GM19372 (cell line): ENCODE measurements at regions not wholly inside any gene's neighbourhood (a gene's known extent, or its start where the extent isn't known, plus 50 kb on each side); places are given as distances from the start of the nearest gene placed in this dataset.

Source experiments
- ATAC-seq: cut with Tn5 transposase; IDR thresholded peaks from one replicate; pipeline ENCODE4 v1.9.1; 2021; ENCODE audit warnings: mild to moderate bottlenecking, low read depth, moderate library complexity; ENCODE audit not compliant: unreplicated experiment

DNA sequence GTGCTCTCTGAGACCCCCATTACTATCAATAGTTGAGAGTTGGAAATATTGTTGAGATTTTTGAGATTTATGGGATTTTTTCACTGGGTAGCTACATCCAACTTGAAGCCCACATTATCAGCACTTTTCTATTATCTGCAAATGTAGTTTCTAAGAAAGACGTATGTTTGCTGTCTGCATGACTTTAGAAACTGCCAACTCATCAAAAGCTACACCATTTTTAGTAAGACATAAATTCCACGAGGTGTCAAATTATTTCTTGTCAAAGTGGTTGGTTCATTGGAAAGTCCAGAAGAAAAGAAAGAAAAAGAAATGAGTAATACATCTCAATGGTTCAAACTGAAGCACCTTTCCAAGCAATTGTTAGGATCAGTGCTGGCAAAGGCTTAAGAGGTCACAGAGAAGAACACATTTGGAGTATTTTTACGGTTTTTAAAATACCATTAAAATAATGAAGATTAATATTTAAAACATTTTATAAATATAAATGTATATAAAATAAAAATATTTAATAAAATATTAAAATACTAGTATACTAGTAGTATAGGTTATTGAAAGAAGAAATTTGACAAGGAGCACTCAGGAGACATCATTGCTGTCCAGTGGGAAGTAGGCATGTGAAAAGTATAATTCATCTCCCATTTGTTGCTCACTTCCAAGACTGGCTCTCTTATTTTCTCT lies 463.5 kb downstream of the TAFA4 start:
- no peak for ATAC-seq

DNA sequence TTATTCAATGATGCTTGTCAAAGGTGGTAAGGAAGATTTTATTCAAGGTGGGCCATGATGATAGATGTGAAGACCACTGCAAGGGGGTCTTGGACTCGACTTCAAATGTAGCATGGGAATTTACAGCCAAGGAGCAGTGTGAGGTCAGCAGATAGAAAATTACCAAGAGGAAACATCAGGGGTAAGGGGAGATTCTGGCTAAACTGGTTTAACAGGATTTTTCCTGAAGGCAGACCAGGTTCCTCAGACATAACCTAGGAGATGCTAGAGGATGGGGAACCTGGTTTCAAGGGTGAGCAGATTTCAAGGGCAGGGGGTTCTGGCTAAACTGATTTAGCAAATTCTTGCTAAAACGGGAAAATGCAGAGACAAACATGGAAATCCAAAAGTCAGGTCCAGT lies 464.9 kb downstream of the TAFA4 start:
- no peak for ATAC-seq

DNA sequence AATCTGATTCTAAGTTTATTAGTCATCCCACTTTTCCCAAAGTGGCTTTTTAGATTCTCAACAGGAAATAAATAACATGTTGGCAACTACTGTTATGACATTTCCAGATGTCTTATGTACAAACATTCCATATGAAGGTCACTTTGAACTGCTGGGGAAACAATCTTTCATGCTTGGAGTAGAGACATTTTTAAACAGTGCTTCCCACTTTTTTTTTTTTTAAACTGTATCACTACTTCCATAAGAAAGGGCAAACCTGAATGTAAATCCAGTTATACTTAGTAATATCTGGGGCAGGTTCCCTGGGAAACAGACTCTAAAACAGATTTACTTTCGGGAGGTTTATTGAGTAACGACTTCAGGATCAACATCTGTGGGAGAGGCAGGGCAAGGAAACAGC lies 473.8 kb downstream of the TAFA4 start:
- no peak for ATAC-seq

DNA sequence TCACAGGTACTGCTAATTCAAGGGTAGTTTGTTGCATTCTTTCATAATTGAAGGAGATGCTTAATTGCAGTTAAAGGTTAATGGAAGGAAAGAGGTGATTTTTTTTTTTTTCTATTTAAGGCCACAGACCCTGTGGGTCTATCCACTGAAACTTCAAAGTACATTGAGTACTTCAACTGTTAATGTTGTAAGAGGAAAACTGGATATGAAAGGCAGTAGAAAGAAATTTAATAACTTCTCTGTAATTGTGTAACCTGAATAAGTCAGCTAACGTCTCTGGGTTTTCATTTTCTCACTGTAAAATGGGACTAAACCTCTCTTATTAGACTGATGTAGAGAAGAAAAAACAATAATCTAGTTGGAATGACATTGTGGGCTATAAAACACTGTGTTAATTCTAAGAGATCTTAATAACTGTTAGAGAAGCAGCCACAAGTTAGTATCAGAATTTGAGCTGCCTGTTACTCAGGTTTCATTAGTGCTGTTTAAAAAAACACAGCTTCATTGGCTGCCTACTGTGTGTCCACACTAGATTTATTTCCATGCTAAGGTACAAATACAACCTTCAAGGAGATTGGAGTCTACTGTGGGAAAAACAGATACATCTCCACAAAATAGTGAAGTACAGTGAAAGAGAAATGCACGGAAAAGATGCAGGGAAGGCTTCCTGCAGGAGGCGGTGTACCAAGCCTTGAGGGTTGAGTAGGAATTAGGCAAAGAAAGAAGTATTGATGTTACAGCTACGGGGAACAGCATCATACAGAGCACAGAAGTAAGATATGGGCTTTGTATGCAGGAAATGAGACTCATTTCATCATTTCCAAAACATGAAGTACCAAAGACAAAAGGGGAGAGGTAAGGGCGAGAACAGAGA lies 483.6 kb downstream of the TAFA4 start:
- no peak for ATAC-seq

DNA sequence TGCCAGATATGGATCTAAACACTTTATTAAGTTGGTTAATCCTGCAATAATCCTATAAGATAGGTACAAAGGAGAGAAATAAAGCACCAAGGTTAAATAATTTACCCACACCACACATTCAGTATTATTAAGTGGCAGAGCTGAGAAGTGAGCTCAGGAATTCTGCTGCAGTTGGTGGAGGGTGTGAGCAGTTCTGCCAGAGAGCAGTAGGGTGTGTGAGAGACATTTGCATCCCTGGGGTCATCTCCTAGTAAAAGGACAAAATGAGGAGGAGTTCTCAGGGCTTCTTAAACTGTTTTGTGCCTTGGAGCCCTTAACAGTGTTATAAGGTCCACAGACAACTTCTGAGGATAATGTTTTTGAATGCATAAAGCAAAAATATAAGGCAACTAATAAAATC lies 484.5 kb downstream of the TAFA4 start:
- ATAC-seq: no peak

DNA sequence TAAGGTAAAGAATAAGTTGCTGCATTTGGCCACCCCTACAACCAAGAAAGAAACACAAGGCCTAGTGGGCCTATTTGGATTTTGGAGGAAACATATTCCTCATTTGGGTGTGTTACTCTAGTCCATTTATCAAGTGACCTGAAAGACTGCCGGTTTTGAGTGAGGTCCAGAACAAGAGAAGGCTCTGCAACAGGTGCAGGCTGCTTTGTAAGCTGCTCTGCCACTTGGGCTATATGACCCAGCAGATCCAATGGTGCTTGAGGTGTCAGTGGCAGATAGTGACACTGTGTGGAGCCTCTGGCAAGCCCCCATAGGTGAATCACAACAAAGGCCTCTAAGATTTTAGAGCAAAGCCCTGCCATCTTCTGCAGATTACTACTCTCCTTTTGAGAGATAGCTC lies 491.3 kb downstream of the TAFA4 start:
- ATAC-seq: no peak

DNA sequence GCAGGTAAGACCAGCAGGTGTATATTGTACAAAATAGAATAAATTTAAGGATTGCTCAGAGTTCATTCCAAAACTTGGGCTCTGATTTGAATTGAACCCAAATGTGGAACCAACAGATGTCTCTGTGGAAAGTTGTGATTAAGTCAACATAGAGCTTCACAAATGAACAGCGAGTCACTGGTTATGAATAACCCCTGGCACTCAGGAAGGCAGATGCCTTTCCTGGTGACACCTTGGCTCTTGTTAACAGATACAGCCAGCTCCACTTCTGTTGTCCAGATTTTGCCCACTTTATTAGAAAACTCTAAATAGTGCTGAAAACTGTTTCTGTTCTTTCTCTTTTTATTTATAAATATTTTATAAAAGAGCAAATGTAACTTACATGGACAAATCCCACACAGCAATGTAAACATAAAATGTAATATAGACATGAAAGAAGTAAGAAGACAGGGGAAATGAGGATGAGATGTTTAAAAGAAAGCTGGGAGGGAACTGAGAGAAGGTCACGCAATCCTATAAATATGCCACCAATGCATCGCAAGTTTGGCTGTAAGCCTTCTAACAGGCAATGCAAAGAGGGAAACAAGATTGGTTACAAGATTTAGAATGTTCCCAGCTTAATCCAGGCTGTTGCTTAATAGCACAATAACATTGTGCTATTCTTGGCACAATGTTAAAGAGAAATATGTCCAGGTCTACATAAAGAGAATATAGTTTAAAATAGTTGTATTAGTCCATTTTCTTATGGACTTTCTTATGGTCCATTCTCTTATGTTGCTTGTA lies 495.5 kb downstream of the TAFA4 start:
- ATAC-seq: no peak

DNA sequence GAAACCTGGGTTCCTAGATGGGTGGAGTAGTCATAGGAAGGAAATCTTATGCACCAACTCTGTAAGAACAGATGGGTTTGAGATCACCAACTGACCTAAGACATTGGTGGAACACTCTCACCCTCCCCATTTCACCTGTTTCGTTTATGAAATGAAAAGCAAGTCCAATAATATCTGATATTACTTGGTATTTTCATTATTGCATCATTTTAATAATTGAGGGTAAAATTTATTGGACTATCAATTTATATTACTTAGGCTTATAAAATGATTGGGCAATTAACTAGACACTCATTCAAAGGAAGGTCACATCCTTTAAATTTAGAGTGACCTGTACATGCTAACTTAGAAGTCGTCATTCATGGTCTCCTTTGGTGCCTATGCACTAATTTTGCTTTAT lies 503.9 kb downstream of the TAFA4 start:
- ATAC-seq: no peak

DNA sequence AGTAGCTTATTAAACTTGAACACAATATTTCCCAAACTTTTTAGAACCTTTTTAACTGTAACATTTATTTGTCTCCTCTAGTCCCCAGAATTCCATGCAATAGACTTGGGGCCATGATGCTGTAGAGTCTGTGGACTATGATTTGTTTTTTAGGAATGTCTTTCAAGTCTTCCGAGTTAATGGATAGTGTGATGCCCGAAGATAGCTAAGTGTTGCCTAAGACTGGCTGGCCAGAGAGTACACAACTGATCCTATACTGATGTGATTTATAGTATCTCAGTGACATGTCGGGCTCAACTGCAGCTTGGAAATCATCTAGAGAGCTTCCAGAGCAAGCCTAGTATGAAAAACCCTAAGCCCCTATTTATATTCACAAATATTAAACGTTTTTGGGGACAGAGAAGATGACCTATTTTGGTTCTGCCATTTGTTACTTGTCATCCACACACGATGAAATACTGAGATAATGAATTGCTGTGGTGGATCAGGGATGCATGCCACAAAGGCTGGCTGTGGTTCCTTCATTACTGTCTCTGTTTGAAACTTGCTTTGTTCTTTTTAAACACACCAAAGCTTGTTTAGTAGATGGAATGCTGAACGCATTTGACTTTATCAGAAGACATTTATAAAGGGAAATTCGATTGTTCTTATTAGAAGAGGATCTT lies 507.4 kb downstream of the TAFA4 start:
- no peak for ATAC-seq

DNA sequence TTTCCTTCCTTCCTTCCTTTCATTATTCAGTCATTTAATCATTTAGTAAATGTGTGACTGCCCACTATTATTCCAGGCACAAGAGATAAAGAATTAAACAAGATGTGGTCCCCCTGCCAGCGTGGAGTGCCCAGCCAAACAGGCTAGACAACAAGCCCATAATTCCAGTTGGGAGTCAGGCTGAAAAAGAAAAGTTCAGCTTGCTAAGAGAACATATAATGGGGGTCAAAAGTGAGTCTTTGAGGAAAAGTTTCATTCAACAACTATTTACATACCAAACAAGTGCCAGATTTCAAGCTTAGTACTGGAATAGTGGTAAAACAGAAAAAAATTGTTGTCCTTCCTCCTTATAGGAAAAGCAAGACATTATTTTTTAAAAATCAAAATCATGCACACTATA lies 523.7 kb downstream of the TAFA4 start:
- no peak for ATAC-seq

DNA sequence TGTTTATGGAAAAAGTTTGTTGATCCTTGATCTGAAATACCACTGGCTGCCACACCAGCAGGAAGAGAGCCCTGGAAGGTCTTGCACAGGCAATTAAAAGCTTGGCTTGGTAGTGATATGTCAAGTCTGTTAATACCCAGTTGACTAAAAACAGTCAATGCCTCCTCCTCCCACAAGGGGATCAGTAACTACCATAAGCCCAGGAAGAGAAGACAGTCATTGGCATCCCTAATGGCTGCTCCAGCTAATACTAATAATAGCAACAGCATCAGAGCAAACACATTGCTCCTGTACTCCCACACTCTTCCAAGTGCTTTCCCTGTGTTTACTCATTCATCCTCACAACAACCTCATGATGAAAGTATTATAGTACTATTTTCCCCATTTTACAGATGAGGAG lies 528.6 kb downstream of the TAFA4 start:
- no peak for ATAC-seq

DNA sequence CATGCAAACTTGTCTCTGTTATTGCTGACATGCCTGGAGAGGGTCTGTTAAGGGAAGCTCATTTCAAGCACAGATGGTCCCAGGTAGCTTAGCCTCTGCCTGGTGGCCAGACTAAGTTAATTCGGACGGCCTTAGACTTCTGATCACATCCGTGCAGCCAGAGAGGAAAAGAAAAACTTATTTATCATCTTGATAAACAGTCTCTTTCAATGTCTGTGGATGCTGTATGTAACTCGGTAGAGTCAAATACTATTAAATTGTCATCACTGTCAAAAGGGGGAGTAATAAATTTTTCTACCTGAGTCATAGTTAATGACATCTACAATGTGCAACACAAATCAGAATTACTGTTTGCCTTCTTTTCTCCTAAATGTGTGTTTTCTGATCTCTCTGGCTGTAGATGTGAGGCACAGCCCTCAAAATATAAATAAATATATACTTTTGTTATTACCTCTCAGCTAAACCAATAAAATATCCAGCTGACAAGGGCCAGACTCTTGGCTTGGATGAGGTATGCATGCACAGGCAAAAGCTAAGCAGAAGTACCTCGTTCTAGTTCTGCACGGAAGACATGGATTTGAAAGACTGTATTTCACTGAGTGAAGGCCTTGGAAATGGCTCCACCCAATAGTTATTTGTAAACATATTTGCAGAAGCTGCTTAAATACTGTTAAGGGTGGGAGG lies 530.0 kb downstream of the TAFA4 start:
- ATAC-seq: no peak

DNA sequence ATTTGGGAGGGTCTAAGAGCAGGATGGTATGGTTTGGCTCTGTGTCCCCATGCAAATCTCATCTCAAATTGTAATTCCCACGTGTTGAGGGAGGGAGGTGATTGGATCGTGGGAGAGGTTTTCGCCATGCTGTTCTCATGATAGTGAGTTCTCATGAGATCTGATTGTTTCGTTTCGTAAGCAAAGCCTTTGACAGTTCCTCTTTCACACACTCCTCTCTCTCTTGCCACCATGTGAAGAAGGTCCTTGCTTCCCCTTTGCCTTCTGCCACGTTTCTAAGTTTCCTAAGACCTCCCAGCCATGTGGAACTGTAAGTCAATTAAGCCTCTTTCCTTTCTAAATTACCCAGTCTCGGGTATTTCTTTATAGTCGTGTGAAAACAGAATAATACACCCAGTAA lies 553.7 kb downstream of the TAFA4 start:
- ATAC-seq: no peak

DNA sequence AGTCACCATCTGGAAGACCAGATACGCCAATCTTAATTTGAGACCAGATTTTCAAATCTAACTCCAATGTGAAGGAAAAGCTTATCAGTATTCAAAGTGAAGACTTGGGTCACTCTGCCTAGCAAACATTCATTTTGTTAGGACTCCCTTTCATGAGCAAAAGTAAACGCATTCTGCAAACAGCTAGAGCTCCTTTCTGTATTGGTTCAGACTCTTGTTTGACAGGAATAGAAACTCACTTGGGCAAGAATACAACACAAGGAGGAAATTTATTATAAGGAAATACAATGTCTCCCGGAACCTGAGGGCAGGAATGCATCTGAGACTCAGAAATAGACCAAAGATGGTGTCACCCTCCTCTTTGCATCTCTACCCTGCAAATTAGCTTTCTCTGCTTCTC lies 558.6 kb downstream of the TAFA4 start:
- ATAC-seq: no peak

DNA sequence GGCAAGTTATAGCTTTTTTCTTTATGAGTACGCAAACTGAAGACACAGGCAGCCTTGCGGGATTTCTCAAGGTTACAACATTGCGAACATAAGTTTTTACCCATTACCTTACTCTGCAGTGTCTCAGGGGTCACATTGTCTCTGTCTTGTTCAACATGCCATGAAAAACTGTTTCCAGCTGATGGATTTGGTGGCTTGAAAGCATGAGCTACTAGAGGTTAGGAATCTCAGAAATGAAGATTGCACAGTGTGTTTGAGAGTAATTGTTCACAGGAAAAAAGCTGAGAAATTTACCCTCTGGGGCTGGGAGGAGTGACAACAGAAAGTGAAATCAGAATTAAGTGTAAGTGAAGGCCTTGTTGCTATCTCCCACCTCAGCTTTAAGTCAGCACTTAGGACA lies 568.6 kb downstream of the TAFA4 start:
- no peak for ATAC-seq

DNA sequence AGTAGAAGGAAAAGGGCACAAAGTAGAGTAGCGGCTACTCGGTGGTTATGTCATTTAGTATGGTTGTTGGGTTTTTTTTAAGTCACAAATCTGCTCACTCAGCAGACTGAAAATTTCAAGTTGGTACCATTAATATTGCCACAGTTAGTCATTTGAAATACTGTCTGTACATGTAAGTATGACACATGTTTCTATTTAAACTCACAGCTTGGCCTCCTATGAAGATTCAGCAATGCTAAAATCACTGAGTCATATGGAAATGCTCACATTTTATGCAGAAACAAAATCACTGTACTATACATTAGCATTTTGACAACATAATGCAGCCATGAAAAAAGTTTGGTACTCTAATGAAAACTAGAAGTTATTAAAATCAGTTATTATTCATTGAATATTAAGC lies 571.9 kb downstream of the TAFA4 start:
- ATAC-seq: no peak

DNA sequence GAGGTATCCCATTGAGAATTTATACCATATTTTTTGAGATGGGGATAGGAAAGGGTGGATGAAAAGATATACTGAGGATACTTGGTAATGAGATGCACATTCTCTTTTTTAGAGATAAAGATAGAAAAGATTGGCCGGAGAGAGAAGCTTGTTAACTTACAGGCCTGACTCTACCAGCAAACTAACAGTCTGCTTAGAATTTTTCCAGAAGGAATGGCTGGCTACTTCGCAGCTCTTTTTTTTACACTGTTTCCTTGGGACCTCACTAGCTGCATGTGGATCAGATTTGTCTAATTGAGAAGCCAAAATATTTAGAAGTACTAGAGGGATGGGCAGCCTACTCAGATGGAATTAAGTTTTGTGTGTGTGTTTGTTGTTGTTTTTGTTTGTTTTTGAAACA lies 586.6 kb downstream of the TAFA4 start:
- no peak for ATAC-seq

DNA sequence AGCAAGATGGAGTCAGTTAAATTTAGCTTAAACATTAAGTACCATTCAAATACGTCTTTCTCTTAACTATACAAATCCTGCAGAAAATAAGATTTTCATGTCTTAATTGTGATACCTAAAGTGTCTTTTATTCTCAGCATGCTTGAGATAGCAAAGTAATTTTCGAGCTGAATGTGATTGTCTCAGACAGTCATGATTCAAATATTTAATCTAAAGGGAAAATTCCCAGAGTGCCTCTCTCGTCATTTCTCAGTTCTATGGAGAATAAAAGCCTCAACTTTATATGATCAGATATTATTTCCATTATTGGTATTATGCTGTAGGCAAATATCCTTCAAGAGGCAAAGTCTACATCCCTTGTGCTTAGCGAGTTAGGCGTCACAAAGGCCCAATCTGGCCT lies 589.9 kb downstream of the TAFA4 start:
- no peak for ATAC-seq

DNA sequence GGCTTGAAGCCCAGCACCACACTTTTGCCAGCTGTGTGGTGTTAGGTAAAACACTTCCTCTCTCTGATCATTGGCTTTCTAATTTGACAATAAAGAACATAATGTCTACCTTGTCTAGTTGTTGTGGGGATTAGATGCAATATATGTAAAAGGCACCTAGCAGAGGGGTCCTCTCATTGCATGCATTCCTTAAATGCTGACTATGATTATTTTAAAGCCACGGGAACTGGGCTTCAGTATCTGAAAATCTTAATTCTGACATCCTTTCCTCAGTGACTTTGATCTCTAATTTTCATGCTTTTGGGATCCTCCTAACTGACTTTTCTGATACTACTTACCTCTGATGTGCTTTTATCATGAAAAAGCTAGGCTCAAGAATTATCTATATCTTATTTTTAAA lies 596.3 kb downstream of the TAFA4 start:
- no peak for ATAC-seq

DNA sequence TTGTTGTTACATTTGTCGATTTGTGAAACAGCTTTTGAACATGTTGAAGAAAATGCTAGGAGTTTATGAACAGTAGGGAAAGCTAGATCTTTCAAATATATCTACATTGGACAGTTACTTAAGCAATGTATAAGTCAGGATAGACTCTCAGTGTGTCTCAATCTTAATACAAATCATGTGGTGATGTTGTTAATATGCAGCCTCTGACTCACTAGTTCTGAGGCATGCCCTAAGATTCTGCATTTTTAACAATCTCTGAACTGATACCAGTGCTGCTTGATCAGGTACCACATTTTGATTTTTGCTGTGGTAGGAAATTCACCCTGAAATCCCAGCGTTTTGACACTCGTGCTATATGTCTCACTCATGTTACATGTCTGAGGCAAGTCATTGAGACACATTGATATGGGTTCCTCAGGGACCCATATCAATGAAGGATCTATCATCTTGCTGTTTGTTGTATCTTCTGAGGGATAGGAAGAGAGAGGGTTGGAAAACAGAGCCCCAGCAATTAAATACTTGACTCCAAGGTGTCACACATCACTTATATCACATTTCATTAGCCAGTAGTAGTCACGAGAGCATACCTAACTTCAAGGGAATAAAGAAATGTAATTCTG lies 597.9 kb downstream of the TAFA4 start:
- no peak for ATAC-seq
